HG03575 (cell line): ENCODE measurements at regions not wholly inside any gene's neighbourhood (a gene's known extent, or its start where the extent isn't known, plus 50 kb on each side); places are given as distances from the start of the nearest gene placed in this dataset.
"Not testable (repeated sequence)": the region's sequence is repeated elsewhere in the genome, so short reads cannot be mapped to it uniquely, and the experiment has no call there.

Source experiments
- ATAC-seq: cut with Tn5 transposase; IDR thresholded peaks from one replicate; pipeline ENCODE4 v1.9.1; 2021; ENCODE audit not compliant: unreplicated experiment, insufficient number of reproducible peaks, low FRiP score; ENCODE audit errors: extremely low read depth

DNA sequence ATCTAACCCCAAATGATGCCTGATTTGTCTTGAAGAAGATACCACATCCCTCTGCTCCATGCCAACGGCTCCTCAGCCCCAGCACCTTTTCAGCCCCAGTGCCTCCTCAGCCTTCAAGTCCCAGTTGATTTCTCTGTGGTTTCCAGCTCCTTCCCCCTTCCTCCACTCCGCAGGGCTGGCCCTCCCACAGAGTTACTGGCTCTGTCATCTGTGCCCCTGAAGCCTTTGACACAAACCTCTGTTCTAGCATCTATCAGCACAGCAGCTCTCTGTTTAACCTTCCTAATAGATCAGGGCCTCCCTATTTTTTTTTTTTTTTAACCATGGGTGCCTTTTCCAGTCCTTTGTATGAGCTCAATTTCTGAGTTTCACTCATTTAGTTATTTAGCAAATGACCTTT lies 201.3 kb upstream of the CXCR4 start:
- ATAC-seq = no peak

DNA sequence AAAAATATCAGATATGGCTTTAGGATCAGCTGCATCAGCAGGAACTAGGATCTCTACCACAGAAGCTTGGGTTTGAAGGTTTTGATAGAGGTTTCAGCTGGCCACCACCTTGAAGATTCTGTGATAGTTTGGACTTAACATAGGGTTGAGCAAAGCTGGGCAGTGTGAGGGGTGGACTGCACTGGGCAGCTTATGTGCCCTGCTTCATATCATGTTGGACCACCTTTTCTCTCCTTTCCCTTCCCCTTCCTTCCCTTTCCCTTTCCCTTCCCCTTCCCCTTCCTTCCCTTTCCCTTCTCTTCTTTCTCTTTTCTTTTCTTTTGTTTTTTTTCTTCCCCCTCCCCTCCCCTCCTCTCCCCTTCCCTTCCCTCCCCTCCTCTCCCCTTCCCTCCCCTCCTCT lies 196.3 kb upstream of the CXCR4 start:
- no peak for ATAC-seq

DNA sequence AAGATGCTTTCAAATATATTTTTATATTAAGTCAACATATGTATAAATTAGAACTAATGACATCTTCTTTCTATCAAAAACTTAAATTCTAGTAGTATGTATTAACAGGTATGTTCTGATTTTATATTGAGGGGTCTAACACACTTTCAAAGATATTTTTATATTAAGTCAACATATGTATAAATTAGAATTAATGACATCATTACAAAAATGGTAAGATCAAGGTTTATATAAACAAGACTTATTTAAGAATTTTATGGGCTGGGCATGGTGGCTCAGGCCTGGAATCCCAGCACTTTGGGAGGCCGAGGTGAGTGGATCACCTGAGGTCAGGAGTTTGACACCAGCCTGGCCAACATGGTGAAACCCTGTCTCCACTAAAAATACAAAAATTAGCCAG lies 194.6 kb upstream of the CXCR4 start:
- ATAC-seq = not testable (repeated sequence)

DNA sequence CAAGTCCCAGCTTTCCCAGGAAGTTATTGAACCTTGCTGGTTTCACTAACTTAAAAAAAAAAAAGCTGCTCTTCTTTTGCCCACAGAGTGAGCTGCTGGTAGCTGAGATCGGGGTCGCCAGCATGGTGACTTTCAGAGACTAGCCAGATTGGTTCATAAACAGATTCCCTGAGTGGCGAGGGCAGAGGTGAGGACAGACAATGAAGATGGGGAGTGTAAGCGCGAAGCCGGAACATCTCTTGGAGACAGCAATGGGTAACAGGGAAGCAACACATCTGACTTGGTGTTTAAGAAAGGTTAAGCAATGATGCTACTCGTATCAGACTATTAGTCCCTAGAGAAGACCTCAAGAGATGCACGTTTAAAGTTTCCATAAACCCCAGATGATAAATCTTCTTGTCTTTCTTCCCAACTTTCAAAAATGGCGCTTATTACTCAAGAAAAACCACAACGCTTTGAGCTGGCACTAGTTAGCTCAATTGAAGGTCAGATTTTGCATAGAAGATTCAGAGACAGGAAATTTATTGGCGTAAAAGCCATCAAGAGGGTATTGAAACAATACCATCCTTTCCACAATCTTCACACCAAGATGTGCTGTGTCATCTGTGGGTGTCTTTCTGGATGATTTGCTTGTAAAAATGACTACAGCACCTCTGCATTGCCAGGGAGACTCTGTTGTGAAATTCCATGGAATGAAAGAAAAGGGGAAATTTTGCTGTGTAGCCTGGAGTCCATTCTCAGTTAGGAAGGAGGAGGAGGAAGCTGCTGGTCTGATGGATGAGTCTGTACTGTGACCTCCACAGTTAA lies 193.1 kb upstream of the CXCR4 start:
- ATAC-seq = no peak

DNA sequence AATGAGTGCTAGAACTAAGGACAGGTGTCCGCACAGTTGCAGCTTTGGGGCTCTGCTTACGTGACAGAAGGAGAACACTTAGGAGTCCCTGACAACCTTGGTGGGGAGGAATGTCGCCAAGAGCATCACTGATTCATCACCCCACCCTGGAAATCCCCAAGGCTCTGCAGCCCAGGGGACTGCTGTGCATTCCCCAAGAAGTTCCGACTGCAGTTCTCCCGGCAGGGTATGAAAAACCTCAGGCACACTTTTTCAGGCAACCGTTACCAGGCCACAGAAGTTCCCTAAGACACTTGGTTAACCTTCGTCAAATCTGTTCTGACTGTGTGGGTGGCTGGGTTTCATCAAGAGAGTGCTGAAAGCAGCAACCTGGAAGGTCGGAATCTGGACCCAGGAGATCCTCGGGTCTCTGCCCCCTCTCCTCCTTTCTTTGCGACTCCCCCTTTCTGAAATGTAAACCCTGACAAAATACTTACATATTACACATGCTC lies 192.1 kb upstream of the CXCR4 start:
- ATAC-seq = no peak

DNA sequence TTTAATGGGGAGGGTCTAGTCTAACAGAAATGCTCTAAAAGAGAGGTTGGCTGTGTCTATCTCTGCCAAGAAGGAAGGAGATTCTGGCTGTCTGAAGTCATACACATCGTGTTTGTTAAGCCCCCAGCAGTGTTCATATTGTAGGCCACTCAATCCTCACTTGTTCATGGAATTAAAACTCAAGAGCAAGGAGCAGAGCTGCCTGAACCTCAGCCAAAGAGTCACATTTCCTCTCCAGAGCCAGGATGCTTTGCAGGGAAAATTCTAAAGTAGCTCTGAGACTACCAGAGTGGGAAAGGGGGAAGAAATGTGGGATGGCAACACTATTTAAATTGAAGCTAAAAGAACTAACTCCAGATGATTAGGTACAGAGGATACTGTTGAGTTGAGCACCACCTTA lies 190.7 kb upstream of the CXCR4 start:
- ATAC-seq = no peak

DNA sequence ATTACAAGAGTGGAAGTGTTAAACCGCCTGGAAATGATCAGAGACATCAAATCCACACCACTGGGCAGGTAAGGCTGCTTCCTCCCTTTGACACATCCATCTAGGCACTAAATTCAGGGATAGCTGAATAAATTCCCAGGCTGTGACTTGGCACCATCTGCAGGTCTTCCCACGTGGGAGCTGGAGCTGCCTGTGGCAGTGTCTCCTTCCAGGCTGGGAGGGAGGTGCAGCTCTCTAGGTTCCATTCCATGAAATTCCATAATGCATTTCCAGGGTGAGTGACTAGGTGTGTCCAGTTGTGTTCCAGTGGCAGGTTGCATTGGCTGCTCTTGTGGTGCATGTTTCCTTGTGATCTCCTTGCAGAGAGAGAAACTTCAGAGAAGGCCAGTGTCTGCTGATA lies 188.9 kb upstream of the CXCR4 start:
- ATAC-seq = no peak

DNA sequence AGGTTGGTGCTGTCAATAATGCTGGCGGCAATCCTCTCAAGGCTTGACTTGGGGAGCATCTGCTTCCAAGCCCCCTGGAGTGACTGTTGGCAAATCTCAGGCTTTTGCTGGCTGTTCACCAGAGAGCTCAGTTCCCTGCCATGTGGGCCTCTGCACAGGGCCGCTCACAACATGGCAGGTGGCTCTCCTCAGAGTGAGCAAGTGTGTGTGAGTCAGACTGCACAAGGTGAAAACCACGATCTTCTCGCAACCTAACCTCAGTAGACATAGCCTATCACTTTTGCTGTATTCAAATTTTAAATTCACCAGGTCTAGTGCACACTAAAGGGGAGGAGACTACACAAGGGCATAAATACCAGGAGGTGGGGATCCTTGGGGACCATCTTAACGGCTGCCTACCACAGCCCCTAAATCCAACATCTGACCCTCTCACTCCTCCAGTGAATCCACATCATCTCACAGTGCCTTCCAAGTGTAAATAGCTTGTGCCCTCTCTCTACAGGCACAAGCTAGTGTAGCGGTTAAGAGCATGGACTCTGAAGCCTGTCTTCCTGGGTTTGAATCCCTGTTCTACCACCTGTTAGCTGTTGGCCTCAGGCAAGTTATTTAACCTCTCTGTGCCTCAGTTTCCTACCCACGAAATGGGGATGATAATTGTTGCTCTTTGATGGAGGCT lies 187.7 kb upstream of the CXCR4 start:
- ATAC-seq = peak; percentile 80

DNA sequence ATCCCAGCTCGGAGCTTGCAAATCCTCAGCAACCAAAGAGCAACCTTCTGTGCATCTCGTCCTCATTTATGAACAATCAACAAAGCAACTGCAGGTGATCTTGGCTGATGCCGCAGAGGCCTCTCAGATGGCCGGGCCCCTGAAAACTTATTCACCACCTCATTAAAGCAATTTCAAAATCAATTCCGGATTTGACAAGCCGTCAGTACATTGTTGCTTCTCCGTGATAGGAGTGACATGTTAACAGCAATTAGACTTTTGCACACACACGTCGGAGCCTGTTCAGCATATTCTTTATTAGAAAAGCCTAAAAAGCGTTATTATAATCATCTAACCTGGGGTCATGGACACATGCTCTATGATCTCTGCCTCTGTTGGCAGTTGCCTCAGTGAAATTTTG lies 183.1 kb upstream of the CXCR4 start:
- no peak for ATAC-seq

DNA sequence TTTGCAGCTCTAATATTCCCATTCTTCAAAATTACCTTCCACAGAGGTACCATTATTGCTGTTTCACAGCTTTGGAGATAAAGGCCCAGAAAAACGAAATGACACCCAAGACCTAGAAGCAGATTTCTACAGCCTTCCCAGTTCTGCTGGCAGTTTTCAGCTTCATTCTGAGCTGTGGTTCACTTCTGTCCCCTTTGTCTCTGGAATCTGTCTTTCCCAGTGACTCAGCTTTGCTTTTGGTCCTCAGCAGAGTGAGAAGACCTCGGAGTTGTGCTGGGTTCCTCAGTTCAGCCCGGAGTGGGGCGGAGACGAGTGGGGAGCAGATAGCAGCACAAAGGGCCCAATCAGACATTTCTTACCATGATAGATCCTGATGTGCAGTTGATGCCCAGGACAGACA lies 180.7 kb upstream of the CXCR4 start:
- no peak for ATAC-seq

DNA sequence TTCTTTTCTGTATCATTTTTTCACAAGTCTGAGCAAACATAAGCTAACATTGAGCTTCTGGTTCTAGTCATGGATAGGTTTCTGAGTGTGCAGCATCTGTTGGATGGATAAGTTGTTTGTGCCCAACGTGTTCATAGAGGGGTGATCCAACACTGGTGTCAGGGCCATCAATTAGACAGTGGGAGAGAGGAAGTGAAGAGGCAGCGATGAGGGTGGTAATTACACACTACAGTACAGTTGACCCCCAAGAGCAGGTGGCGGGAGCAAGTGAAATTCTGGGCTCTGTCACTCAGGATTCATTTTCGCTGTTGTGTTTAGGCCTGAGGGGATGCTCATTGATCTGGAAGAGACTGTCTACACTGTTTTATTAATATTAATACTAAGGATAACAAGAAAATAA lies 180.0 kb upstream of the CXCR4 start:
- ATAC-seq = no peak

DNA sequence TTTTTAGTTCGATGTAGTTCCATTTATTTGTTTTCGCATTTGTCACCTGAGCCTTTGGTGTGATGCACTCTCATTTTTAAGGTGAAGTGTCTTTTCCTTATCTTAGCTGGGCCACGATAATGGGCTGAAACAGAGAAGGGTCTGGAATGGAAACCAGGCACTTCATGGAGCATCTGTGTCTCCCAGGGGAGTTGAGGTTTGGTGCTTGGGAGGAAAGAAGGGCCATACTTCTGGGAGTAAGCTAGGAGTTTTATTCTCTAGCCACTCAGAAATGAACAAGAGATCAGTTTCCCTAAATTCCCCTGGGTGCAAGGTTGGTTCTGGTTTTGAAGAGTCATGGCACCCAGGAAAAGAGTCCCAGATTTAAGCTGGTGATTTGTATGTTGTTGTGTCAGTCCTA lies 179.4 kb upstream of the CXCR4 start:
- no peak for ATAC-seq

DNA sequence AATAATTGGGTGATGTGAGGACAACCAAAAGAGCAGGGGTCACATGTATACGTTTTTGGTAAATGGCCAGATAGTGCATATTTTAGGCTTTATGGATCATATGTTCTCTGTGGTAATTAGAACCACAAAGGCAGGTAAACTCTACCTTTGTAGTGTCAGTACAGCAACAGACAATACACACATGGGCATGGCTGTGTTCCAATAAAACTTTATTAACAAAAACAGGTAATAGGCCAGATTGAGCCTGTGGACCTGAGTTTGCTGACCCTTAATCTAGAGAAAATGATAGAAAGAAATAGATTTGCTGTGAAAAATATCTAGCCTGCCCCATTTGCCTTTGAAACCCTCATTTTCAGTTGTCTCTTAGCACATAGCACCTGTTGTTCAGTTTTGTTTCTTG lies 177.2 kb upstream of the CXCR4 start:
- ATAC-seq = no peak

DNA sequence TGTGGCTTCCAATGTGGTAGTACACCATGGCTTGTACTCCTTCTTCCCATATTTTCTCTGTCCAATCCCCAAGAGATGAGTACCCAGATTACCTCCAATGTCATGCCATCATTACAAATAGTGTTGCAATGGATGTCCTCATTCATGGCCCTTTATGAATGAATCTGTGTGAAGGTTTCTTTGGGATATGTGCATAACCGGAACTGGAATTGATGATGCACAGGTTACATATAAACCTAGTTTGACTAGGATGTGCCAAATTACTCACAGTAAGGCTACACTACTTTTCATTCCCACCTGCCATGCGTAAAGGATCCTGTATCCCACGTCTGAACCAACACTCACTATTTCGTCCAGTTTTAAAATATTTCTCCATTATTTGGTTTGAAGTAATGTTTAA lies 173.9 kb upstream of the CXCR4 start:
- no peak for ATAC-seq

DNA sequence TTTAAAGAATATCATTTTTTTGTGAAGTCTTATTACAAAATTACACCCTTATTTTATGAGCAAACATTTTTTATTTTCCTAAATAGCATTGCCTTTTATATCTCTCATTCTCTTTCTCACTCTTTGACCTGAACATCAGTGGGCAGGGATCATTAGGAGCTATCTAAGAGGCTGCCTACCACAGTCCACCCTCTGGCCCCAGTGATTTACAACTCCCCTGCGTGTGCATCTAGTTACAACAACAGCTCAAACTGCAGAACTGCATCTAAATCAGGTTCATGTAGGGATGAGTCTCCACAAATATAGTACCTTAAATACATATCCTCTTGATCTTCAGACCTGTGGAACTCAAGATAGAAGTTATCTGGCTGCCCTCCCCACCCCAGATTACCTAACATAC lies 172.4 kb upstream of the CXCR4 start:
- ATAC-seq = no peak

DNA sequence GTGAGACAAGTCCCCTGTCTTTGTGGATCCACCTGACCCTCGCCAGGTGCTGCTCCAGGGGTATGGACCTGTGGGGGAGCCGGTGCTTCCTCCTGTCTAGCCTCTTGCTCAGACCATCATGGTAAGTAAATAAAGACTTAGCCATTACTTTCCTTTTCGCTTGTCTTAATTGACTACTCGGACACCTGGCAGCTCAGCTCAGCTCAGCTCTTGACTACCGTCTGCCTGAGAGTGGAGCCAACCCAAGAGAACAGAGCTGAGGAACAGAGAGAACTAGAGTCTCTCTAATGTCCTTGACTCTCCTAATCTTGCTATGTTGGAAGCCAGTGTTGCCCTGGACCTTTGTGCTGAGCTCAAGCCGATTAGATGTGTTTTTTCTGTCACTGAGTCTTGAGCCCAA lies 170.3 kb upstream of the CXCR4 start:
- no peak for ATAC-seq

DNA sequence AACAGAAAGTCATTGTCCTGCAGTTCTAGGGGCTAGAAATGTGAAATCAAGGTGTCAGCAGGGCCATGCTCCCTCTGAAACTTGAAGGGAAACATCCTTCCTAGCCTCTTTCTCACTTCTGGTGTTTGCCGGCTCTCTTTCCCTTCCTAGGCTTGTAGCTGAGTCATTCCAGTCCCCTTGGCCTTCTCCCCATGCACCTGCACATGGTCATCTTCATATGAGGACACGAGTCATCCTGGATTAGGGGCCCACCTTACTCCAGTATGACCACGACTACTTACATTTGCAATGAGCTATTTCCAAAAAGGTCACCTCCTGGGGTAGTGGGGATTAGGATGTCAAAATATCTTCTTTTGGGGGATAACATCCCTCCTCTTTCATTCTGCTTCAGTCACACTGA lies 168.5 kb upstream of the CXCR4 start:
- no peak for ATAC-seq

DNA sequence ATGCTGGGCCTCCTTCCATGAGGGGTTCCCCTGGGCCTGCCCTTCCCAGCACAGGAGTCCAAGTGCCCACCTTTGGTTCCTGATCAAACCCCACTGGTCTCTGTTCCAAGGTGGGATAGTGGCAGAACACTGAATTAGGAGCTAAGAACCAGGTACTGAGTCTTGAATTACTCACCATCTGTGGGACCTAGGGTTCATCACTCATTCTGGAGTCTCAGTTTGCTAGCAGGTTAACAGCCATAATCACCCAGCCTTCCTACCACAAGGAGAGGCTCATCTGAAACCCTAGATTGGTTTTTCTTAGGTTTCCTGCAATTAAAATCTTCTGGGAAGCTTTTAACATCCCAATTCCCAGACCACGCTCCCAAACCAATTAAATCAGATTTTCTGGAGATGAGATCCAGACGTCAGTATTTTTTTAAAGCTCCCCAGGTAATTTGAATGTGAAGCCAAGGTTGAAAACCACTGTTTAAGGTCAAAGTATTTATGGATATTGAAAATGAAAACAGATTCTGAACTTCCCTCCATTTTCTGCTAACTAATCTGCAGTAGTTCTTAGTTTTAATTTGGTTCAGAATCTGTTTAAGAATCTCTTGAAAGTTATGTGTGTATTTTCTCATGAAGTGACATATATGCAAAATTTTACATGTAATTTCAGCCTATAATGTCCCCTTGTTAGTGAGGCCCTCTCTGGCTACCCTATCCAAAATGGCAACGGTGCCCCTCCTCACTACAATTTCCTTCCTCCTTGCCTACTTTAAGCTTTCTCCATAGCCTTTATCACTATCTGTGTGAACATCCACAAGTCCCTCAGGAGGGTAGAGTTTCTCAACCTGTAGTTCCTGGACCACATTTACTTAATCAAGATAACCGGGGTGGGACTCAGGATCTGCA lies 166.5 kb upstream of the CXCR4 start:
- ATAC-seq = no peak

DNA sequence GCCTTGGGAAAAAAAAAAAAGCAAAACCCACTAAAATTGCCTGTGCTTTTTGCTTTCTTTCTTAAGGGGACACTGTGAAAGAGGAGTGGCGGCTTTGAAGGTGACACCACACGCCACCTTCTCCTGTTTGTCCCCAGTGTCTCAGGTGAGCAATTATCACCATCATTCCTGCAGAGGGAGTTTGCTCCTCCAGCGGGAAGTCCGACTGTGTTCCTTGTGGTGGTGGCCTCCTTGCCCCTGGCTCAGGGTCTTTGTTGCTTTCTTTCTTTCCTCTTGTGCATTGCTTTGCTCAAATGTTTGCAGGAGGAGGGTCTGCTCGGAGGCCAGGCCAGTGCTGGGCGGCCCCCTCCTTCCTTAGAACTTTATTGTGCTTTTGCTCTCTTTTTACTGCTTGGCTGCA lies 164.3 kb upstream of the CXCR4 start:
- no peak for ATAC-seq
